ENCODE measurements at regions not wholly inside any gene's neighbourhood (a gene's known extent, or its start where the extent isn't known, plus 50 kb on each side); places are given as distances from the start of the nearest gene placed in this dataset.

DNA sequence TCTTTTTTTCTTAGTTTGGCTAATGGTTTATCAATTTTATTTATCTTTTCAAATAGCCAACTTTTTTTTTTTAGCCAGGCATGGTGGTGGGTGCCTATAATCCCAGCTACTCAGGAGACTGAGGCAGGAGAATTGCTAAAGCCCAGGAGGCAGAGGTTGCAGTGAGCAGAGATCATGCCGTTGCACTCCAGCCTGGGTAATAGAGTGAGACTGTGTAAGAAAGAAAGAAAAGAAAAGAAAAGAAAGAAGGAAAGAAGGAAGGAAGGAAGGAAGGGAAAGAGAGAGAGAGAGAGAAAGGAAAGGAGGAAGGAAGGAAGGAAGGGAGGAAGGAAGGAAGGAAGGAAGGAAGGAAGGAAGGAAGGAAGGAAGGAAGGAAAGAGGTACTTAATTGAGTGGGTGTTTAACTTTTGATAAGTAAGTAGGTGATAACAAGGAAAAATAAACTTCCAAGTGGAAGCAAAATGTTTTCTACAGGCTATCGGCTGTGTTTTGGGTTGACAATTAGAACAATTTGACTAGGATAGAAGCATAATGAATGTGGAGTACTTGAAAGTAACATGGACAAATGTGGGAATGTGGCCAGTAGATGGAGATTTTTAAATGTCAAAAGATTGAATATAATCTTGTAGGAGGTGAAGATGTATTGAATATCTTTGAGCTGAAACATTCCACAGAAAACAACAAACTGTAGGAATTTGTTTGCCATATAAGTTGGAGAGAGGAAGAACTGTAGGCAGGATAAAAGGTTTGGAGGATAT lies 62.8 kb upstream of the MYO16 start:
- Histone ChIP-seq H3K4me1 (ENCODE audit: insufficient read depth, low read length) (no peaks in the 10 kb centered on the region), H3K36me3 (ENCODE audit: insufficient read depth, low read length) (no peaks in the 10 kb centered on the region), H3K4me3 (ENCODE audit: low read length) (no peak overlapping the region)

DNA sequence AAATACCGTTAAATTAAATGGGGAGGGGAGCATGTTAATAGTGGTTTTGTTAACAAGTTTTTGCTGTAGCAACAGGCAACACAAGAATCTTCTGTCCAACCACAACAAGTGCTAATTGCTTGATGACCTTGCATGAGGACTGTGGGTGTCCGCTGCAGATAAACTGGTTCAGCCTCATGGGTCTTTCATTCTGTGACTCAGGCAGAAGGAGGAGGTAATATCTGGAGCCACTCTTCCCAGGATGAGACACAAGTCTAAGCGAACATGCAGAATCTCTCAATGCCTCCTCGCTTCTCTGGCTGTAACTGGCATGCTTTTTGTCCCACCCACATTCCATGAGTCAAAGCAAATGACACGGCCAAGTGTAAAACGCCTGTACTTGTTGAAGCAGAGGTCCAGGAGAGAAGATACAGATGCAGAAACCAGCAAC lies 56.6 kb upstream of the MYO16 start:
- H3K36me3 ChIP-seq (ENCODE audit: insufficient read depth, low read length): no peaks in the 10 kb centered on the region
- H2AFZ ChIP-seq (ENCODE audit: low read depth, low read length): no peak overlapping the region
- H3K4me3 ChIP-seq (ENCODE audit: low read length): no peak overlapping the region
- H3K27me3 ChIP-seq (ENCODE audit: insufficient read depth, low read length): no peaks in the 10 kb centered on the region
- no peaks in the 10 kb centered on the region for H3K9me3 ChIP-seq (ENCODE audit: low read length)
- H3K4me1 ChIP-seq (ENCODE audit: insufficient read depth, low read length): no peaks in the 10 kb centered on the region

More for the DNA sequence above, 62.8 kb upstream of the MYO16 start:
- Histone ChIP-seq H3K9me3 (ENCODE audit: low read length) (no peaks in the 10 kb centered on the region), H2AFZ (ENCODE audit: low read depth, low read length) (no peak overlapping the region), H3K27me3 (ENCODE audit: insufficient read depth, low read length) (no peaks in the 10 kb centered on the region)

DNA sequence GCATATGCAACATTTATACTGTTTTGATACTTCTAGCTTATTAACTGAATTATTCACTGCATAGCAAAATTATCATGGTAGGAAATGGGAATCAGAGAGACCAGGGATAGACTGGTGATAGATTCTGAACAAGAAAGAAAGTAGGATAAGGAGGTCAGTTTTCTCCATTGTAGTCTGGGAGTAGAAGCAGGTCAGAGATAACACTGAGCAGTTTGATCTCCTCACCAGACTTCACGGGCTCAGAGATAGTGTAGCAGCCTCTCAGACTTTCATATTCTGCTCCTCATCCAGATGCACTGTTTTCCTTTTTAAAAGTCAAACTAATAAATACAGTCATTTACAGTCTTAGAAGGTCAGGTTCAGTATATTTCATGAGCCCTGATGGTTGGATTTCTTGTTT lies 56.0 kb upstream of the MYO16 start:
- no peaks in the 10 kb centered on the region for H3K27me3 ChIP-seq (ENCODE audit: insufficient read depth, low read length)
- no peaks in the 10 kb centered on the region for H3K36me3 ChIP-seq (ENCODE audit: insufficient read depth, low read length)
- H2AFZ ChIP-seq (ENCODE audit: low read depth, low read length): no peak overlapping the region
- H3K4me3 ChIP-seq (ENCODE audit: low read length): no peak overlapping the region
- H3K4me1 ChIP-seq (ENCODE audit: insufficient read depth, low read length): no peaks in the 10 kb centered on the region
- H3K9me3 ChIP-seq (ENCODE audit: low read length): no peaks in the 10 kb centered on the region

DNA sequence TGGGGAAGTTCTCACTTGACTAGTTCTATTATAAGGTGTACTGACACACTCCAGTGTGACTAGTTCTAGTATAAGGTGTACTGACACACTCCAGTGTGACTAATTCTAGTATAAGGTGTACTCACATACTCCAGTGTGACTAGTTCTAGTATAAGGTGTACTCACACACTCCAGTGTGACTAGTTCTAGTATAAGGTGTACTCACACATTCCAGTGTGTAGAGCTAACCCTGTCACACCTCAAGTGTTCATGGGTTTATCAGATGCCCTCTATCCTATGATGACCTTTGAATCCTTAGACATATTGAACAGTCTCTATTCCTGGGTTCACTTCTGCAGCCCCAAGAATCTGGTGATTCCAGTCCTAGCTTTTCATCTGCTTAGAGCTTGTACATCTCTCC lies 54.6 kb upstream of the MYO16 start:
- Histone ChIP-seq H3K27me3 (ENCODE audit: insufficient read depth, low read length) (no peaks in the 10 kb centered on the region), H3K4me3 (ENCODE audit: low read length) (no peak overlapping the region), H3K9me3 (ENCODE audit: low read length) (no peaks in the 10 kb centered on the region), H2AFZ (ENCODE audit: low read depth, low read length) (no peak overlapping the region), H3K36me3 (ENCODE audit: insufficient read depth, low read length) (no peaks in the 10 kb centered on the region), H3K4me1 (ENCODE audit: insufficient read depth, low read length) (no peaks in the 10 kb centered on the region)

DNA sequence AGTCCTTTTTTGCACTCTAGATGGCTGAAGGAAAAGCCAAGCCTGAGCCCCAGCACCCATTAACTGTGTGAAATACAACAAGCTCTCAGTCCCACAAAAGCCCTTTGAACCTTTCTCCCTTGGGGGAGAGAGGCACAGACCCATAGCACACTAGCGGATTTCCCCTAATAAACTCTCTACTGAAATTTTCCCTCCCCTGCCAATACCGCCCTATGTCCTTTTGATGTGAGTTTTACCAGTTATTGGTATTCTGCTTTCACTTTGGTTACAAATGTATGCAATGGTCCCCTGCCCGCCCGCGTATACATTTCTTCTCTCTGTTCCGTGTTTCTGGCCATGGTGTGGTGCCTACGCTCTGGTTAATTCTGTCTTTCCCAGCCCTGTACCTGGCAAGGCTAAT lies 54.0 kb upstream of the MYO16 start:
- H3K27me3 ChIP-seq (ENCODE audit: insufficient read depth, low read length): no peaks in the 10 kb centered on the region
- H3K4me1 ChIP-seq (ENCODE audit: insufficient read depth, low read length): no peaks in the 10 kb centered on the region
- no peak overlapping the region for H3K4me3 ChIP-seq (ENCODE audit: low read length)
- no peaks in the 10 kb centered on the region for H3K9me3 ChIP-seq (ENCODE audit: low read length)
- H3K36me3 ChIP-seq (ENCODE audit: insufficient read depth, low read length): no peaks in the 10 kb centered on the region
- no peak overlapping the region for H2AFZ ChIP-seq (ENCODE audit: low read depth, low read length)

All from neuron (in vitro differentiated cells).